Muscle of arm (tissue), 1 donor: ENCODE measurements at regions not wholly inside any gene's neighbourhood (a gene's known extent, or its start where the extent isn't known, plus 50 kb on each side); places are given as distances from the start of the nearest gene placed in this dataset.

Experiments
- DNase-seq: peaks from one replicate; pipeline ENCODE4 v3.0.0-alpha.2; 2013

GRCh38 chr2:64196963-64197362, 52.7 kb upstream of the PELI1 start:
- DNase-seq: no peak

DNA sequence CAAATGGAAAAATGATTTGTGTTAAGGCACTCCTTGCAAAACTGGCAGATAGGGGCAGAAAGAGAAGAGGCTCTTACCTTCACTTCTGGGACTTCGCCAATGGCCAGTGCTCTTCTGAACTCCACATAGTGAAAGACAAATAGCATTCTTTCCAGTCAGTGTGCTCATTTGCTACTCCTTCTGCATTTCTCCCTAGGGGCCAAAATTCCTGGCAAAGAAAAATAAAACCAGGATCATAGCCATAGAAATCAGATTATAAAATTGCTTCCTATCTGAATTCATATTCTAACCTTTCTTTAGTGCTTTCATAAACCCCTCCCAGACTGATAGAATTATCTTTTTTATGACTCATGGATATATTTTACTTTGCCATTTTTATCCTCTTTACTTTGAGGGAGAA, 56.9 kb upstream of the PELI1 start:
- peak; percentile 73 for DNase-seq

- DNase-seq: peak; percentile 85
Measured at GRCh38 chr2:64202206-64202845, 58.1 kb upstream of the PELI1 start.

- DNase-seq: no peak
Measured at GRCh38 chr2:64203131-64203857, 59.1 kb upstream of the PELI1 start.

GRCh38 chr2:64203858-64204632, 59.8 kb upstream of the PELI1 start:
- DNase-seq: peak; percentile 57

GRCh38 chr2:64204703-64205102, 60.5 kb upstream of the PELI1 start:
- no peak for DNase-seq

DNA sequence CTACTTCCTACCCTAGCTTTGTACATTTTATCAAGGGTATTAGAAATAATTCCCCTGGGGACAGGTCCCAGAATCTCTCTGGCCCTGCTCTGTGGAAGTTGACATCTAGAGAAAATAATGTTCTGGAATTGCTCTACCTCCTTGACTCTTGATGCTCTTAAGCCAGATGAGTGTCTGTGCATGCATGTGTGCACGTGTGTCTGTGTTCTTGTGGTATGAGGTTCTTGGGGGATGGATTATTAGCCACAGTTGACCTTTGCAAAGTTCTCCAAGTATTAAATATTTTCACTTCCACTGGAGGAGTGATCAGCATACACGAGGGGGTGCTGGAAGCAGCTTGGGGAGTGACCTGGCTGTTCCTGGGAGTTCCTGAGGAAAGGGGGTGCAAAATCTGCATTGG, 61.2 kb upstream of the PELI1 start:
- no peak for DNase-seq

GRCh38 chr2:64207573-64207972, 63.4 kb upstream of the PELI1 start:
- DNase-seq: no peak

DNA sequence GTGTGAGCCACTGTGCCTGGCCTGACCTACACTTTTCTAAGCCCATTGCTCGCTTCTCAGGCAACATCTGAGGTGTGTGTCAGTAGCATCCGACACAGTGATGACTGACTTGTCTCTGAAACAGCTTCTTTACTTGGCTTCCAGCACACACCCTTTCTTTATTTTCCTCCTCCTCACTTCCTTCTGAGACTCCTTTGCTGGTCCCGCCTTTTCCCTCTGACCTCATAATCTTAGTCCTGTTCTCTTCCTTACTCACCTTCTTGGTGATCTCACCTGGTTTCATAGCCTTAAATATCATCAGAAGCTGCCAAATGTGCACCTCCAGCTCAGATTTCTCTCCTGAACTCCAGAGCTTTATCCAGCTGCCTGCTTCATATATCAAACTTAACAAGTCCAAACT, 66.6 kb upstream of the PELI1 start:
- DNase-seq: no peak

- no peak for DNase-seq
Measured at GRCh38 chr2:64211276-64211921, 67.2 kb upstream of the PELI1 start.

DNA sequence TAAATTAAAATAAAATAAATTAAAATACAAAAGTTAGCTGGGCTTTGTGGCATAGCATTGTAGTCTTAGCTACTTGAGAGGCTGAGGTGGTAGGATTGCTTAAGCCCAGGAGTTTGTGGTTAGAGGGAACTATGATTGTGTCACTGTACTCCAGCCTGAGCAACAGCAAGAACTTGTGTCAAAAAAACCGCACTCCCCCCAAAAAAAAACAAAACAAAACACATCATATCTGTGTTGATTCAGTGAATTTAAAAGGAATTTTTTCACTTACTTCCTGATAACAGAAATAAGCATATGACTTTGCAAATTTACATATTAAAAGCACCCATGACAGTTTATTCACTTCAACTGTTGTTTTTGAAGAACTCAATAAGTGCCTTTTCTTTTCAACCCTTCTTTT, 68.1 kb upstream of the PELI1 start:
- no peak for DNase-seq

GRCh38 chr2:64212801-64213321, 68.6 kb upstream of the PELI1 start:
- DNase-seq: no peak

DNA sequence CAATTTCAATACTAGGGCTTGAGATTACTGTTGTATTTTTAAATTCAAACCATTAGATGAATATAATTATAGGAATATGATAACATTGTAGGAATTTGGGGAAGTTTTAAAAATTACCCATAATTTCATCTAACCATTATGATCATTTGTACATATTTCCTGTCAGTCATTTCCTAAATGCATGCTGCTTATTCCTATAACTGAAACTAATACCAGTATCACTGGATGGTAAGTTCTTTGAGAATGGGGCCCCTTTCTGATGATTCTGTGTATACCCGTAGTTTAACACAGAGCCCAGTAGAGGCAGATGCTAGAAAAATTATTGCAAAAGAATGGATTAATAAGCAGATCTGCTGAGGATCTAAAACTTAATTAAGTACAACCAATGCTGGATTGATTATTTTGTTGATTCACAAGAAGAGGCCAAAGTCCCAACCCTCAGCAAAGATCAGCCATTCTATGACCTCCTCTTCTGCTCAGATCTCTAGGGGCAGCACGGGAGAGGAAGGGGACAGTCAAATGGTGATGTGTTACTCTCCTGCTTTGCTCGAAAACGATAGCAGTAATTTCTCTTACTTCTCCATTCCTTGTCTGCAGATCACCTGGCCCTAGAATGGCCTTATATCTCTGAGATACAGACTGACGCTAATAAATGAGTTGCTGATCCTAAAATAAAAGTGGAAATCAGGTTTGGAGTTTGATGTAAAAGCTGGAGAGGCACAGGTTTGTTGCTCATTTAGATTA, 69.5 kb upstream of the PELI1 start:
- DNase-seq: no peak

DNA sequence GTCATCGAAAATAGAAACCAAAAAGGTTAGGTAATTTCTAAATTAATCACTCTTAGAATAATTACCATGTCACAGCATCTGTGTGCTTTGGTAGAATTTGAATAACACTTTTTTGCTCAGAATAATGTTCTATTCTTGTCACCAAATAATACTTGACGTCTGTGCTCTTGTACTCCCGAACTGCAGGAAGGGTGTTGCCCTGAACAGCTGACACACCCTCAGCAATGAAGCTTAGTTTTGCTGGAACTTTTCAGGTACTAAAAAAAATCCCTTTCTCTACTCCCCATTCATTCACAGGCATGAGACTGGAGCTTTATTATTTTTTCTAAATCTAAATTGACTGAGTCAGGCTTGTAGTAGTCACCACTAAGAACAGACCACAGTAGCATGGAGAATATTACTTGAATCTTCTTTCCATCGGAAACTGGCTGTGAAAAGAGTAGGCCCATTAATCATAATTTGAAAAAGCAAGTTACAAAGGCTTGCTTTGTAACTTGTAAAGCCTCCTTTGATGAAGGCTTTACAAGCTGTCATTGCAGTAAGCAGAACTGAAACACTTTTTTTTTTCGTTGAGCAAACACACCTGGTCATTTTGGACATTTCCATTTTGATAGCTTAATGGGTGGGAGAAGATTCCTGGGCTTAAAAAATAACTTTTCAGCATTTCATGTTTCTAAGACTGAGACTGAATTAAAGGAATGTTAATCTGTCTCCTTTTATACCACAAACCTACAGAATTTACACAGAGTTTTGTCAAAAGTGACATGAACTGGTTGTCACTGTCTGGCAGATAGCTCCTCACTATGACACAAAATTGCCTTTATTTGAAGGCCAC, 70.3 kb upstream of the PELI1 start:
- DNase-seq: no peak

DNA sequence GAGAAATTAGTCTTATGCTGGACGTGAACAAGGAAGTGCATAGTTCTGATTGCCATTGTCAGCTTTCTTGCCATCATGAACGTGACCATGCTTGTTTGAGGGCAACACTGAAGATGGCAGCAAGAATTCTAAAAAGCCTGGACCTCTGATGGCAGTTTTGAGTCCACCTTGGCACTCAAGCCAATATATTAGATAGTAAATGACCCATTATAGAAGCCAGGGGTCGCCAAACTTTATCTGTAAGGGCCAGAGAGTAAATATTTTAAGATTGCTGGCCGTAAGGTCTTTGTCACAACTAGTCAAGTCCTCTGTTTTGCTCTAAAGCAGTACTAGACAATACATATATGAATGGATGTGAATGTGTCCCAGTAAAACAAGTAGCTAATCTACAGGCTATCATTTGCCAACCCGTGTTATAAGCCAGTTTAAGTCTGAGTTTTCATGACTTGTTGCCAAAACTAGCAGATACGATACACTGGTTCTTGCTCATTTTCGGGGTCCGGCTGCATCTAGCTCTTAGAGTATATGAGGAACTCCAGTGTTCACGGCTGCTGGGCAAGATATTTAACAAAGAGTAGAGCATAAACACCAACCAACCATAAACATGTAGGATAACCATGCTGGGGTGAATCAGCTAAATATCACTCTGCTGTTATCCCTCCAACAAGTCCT, 73.1 kb upstream of the PELI1 start:
- DNase-seq: no peak

DNA sequence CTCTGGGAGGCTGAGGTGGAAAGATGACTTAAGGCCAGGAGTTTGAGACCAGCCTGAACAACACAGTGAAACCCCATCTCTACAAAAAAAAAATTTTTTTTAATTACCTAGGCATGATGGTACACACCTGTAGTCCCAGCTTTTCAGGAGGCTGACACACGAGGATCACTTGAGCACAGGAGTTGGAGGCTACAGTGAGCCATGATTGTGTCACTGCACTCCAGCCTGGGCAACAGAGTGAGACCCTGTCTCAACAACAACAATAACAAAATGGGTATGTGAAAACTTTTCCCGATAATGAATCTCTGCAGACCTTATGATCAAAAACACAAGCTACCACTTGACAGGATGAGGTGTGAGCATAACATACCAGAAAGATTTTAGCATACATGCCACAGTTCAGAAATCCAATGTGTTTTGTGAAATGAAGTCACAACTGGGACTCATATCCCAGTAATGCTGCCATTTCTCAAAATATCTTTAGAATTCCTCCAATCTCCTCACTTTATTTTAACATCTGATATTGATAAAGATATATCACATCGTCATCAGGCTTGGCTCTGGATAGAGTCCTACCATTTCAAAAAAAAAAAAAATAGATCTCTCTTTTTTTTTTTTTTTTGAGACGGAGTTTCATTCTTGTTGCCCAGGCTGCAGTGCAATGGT, 74.0 kb upstream of the PELI1 start:
- no peak for DNase-seq

DNA sequence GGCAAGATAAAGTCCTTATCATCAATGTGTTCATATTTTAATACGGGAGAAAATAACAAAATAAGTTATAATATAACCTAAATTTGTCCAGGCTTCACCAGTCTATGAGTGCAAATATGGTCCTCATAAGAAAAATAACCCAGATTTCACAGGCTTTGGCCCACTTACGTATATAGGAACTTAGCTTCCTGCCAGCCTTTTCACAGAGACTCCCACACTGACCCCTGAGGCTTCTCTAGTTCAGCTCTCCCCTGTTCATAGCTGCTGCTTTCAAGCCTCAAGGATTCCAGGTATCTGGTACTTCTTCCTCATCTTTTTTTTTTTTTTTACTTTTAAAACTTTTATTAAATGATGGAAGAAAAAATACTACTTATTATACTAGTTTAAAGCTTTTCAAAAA, 74.9 kb upstream of the PELI1 start:
- DNase-seq: no peak

DNA sequence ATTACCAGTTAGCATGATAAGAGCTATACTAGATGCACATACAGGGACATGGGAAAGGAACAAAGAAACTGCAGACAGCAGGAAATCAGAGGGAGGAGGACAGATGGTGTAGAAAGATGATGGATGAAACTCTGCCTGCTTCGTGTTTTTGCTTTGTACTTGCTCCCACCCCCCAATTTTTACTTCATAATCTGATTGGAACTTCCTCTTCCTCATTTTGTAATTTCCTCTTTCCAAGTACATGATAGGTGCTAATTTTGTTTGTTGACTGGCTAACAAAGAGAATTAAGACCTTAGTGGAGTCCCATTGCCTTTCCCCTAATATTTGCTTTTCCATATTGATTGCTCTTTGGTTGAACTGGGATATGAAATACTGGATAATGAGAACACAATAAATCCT, 76.0 kb upstream of the PELI1 start:
- no peak for DNase-seq

- DNase-seq: peak; percentile 68
Measured at GRCh38 chr2:64220894-64221617, 76.8 kb upstream of the PELI1 start.
